Stomach smooth muscle (tissue), 2 donors: ENCODE measurements at regions not wholly inside any gene's neighbourhood (a gene's known extent, or its start where the extent isn't known, plus 50 kb on each side); places are given as distances from the start of the nearest gene placed in this dataset.

ENCODE experiments used
- H3K27ac ChIP-seq: one replicate; pipeline ENCODE4 v1.7.0; 2013; ENCODE audit warnings: mild to moderate bottlenecking, low read length, inconsistent platforms
- H3K27me3 ChIP-seq, 2 donors: one replicate each; pipeline ENCODE4 v1.7.0; 2013; ENCODE audit warnings: low read length in 2 of 2; ENCODE audit not compliant: insufficient read depth in 2 of 2, control insufficient read depth in 1 of 2
- H3K36me3 ChIP-seq, 2 donors: one replicate each; pipeline ENCODE4 v1.7.0; 2013; ENCODE audit warnings: low read length in 2 of 2; ENCODE audit not compliant: control insufficient read depth in 2 of 2, insufficient read depth in 2 of 2
- H3K4me1 ChIP-seq: one replicate; pipeline ENCODE4 v1.7.0; 2013; ENCODE audit warnings: low read length; ENCODE audit not compliant: control insufficient read depth, insufficient read depth
- H3K4me3 ChIP-seq, 2 donors: one replicate each; pipeline ENCODE4 v1.7.0; 2013; ENCODE audit warnings: low read length in 2 of 2
- H3K9ac ChIP-seq, 2 donors: one replicate each; pipeline ENCODE4 v1.7.0; 2013; ENCODE audit warnings: low read length in 2 of 2, mild to moderate bottlenecking in 1 of 2
- H3K9me3 ChIP-seq, 2 donors: one replicate each; pipeline ENCODE4 v1.7.0; 2013; ENCODE audit warnings: low read length in 2 of 2; ENCODE audit not compliant: control insufficient read depth in 2 of 2
- donor health status: healthy.
- donor health status: Pancreatic carcinoma.

GRCh38 chr1:229710746-229711145, 84.7 kb downstream of the URB2 start:
- no peaks in the 10 kb centered on the region for H3K4me1 ChIP-seq
- H3K4me3 ChIP-seq, result no peak overlapping the region
- no peak overlapping the region for H3K9ac ChIP-seq
- no peaks in the 10 kb centered on the region for H3K27me3 ChIP-seq
- no peaks in the 10 kb centered on the region for H3K9me3 ChIP-seq
- H3K36me3 ChIP-seq, result no peaks in the 10 kb centered on the region
- no peak overlapping the region for H3K27ac ChIP-seq

DNA sequence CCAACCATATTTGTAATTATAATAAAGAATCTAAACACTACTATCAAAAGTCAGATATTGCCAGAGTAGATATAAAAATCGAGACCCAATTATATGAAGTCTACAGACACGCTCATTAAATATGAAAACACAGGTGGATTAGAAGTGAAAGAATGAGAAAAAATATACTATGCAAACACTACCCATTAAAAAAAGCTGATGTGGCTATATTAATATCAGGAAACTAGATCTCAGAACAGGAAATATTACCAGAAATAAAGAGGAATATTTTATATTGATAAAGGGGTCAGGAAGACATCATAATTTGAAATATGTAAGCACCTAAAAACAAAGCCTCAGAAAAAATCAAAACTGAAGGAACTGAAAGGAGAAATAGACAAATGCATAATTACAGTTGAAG, 88.3 kb downstream of the URB2 start:
- Histone ChIP-seq H3K36me3 (no peaks in the 10 kb centered on the region), H3K4me1 (no peaks in the 10 kb centered on the region), H3K27me3 (no peaks in the 10 kb centered on the region), H3K4me3 (no peak overlapping the region), H3K27ac (no peak overlapping the region), H3K9ac (no peak overlapping the region), H3K9me3 (no peaks in the 10 kb centered on the region)

DNA sequence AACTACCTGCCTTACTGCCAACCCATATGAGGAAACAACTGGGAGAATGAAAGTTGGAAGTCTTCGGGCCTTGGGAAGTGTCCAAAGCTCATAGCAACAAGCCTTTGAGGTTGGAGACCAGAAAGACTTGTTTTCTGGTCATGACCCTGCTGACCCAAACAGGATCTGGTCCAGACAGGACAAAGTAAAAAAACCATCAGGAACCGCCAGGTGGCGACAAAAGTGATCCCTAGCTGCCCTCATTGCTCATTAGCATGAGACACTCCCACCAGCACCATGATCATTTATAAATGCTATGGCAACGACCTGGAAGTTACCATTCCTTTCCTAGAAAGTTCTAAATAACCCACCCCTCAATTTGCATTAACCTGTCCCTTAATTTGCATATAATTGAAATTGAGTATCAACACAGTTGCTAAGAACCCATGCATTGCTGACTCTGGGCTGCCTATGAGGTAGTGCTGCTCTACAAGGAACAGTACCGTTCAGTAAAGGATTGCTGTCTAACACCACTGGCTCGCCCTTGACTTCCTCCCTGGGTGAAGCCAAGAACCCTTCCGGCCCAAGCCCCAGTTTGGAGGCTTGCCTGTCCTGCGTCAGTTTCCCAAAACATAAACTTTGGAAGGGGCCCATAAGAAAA, 89.0 kb downstream of the URB2 start:
- no peaks in the 10 kb centered on the region for H3K27me3 ChIP-seq
- no peaks in the 10 kb centered on the region for H3K9me3 ChIP-seq
- no peaks in the 10 kb centered on the region for H3K36me3 ChIP-seq
- no peak overlapping the region for H3K27ac ChIP-seq
- no peaks in the 10 kb centered on the region for H3K4me1 ChIP-seq
- H3K4me3 ChIP-seq, result no peak overlapping the region
- H3K9ac ChIP-seq, result no peak overlapping the region

DNA sequence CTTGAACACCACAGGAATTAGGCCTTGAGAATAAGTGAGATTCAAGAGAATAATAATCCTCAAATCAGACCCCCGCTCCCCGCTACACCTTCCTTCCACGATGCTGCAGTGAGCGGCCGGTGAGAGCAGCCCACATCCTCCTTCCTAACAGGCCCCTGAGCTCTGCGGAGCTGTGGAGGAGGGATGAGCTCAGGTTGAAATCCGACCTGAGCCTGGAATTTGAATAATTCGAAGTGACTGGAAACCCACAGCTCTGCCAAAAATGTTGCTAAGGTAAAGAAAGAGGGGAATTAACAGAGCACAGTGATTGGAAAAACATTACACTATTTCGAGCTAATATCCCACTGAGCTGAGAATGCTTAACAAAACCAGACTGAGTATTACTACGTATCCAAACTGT, 90.0 kb downstream of the URB2 start:
- Histone ChIP-seq H3K36me3 (no peaks in the 10 kb centered on the region), H3K4me3 (no peak overlapping the region), H3K9me3 (peaks cover 0 to 2% of the 10 kb centered on the region in 2 donors), H3K27me3 (no peaks in the 10 kb centered on the region), H3K27ac (no peak overlapping the region), H3K9ac (no peak overlapping the region), H3K4me1 (no peaks in the 10 kb centered on the region)

GRCh38 chr1:229716704-229717103, 90.7 kb downstream of the URB2 start:
- H3K9ac ChIP-seq, result no peak overlapping the region
- no peaks in the 10 kb centered on the region for H3K36me3 ChIP-seq
- peaks cover 2 to 3% of the 10 kb centered on the region in 2 donors for H3K9me3 ChIP-seq
- no peaks in the 10 kb centered on the region for H3K27me3 ChIP-seq
- H3K4me1 ChIP-seq, result no peaks in the 10 kb centered on the region
- no peak overlapping the region for H3K4me3 ChIP-seq
- H3K27ac ChIP-seq, result no peak overlapping the region

DNA sequence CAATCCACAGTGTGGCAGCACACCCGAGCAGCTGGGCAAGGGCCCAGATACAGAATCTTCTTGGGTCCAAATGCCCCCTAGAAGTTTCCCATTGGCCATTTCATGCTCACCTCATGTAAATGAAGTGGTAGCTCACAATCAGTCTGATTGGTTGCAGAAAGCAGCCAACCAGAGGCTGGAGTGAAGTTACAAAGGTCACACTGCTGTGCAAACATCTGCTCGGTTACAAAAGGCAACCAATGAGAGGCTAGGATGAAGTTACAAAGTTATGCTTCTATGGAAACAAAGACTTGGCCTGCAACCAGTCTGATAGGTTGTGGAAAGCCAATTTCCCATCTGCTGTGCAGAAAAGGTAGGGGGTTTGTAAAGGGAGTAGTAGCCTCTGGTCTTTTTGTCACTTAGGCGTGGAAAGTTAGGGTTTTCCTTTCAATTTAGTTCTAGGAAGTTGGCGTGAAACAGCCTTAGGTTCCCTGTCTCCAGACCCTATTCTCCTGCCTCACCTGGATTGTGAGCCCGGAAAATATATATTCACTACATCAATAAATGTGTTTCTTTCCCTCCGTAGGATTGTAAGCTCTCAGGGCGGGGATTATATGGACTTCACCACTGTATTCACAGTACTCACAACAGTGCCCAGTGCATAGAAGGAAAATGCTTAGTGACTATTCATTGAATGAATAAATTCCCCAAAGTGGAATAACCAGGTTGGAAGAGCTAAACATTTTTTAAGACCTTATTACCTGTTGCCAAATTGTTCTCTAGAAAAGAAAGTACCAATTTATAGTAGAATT, 91.9 kb downstream of the URB2 start:
- no peaks in the 10 kb centered on the region for H3K36me3 ChIP-seq
- no peaks in the 10 kb centered on the region for H3K27me3 ChIP-seq
- no peaks in the 10 kb centered on the region for H3K4me1 ChIP-seq
- no peak overlapping the region for H3K27ac ChIP-seq
- no peak overlapping the region for H3K4me3 ChIP-seq
- H3K9ac ChIP-seq, result no peak overlapping the region
- H3K9me3 ChIP-seq, result peaks cover 2 to 3% of the 10 kb centered on the region in 2 donors

- no peaks in the 10 kb centered on the region for H3K4me1 ChIP-seq
- H3K27me3 ChIP-seq, result no peaks in the 10 kb centered on the region
- H3K27ac ChIP-seq, result no peak overlapping the region
- no peak overlapping the region for H3K9ac ChIP-seq
- H3K36me3 ChIP-seq, result no peaks in the 10 kb centered on the region
- peaks cover 0 to 3% of the 10 kb centered on the region in 2 donors for H3K9me3 ChIP-seq
- H3K4me3 ChIP-seq, result no peak overlapping the region
Measured at GRCh38 chr1:229726061-229726460, 100.0 kb downstream of the URB2 start.

DNA sequence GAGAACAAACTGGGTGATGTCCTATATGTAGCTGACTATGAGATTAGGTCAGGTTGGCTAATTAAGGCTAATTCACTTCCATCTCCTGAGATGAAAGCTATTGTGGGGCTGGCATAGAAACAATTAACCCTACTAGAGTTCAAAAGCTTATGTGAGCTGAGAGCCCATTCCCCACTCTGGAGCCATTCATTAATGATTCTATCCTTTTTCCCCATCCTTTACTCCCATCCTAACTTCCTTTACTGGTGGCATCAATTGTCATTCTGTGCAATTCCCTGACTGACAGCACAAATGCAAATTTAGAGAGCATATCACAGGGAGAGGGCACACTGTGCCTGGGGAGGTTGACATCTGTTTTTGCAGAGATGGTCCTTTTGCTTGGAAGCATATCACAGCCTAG, 103.9 kb downstream of the URB2 start:
- H3K9ac ChIP-seq, result no peak overlapping the region
- no peaks in the 10 kb centered on the region for H3K9me3 ChIP-seq
- H3K27ac ChIP-seq, result no peak overlapping the region
- no peaks in the 10 kb centered on the region for H3K4me1 ChIP-seq
- no peak overlapping the region for H3K4me3 ChIP-seq
- no peaks in the 10 kb centered on the region for H3K36me3 ChIP-seq
- no peaks in the 10 kb centered on the region for H3K27me3 ChIP-seq

DNA sequence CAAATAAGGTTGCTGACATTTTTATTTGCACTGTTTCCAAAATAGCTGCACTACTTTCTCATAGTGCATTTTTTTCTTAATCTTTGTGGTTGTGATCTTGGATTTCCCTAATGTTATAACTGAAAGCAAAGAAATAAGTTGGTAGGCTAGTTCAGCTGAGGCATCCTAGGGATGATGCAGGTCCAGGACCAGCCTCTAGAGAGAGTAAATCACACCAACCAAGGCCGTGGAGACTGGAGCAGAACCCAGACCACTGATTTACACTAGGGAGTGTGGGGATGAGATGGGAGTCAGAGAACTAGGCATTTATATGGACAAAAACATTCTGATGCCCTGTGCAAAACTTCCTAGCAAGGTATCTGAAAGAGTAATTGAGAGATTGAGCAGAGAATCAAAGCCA, 104.5 kb downstream of the URB2 start:
- H3K9ac ChIP-seq, result no peak overlapping the region
- H3K9me3 ChIP-seq, result no peaks in the 10 kb centered on the region
- no peak overlapping the region for H3K27ac ChIP-seq
- H3K36me3 ChIP-seq, result no peaks in the 10 kb centered on the region
- no peaks in the 10 kb centered on the region for H3K27me3 ChIP-seq
- no peaks in the 10 kb centered on the region for H3K4me1 ChIP-seq
- no peak overlapping the region for H3K4me3 ChIP-seq

- H3K4me1 ChIP-seq, result no peaks in the 10 kb centered on the region
- no peak overlapping the region for H3K9ac ChIP-seq
- H3K4me3 ChIP-seq, result no peak overlapping the region
- H3K36me3 ChIP-seq, result no peaks in the 10 kb centered on the region
- H3K9me3 ChIP-seq, result peaks cover 0 to 2% of the 10 kb centered on the region in 2 donors
- no peaks in the 10 kb centered on the region for H3K27me3 ChIP-seq
- H3K27ac ChIP-seq, result no peak overlapping the region
Measured at GRCh38 chr1:229732061-229732460, 106.0 kb downstream of the URB2 start.

DNA sequence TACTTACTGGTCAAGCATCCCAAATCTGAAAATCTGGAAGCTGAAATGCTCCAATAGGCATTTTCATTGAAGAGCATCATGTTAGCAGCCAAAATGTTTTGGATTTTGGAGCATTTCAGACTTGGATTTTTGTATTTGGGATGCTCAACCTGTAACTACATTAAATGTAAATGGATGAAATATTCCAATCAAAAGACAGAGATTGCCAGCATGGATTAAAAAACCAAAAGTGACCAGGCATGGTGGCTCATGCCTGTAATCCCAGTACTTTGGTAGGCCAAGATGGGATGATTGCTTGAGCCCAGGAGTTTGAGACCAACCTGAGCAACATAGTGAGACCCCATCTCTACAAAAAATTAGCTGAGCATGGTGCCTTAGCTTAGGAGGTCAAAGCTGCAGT, 110.3 kb downstream of the URB2 start:
- H3K9ac ChIP-seq, result no peak overlapping the region
- H3K27ac ChIP-seq, result no peak overlapping the region
- H3K27me3 ChIP-seq, result no peaks in the 10 kb centered on the region
- H3K4me3 ChIP-seq, result no peak overlapping the region
- peaks cover 0 to 7% of the 10 kb centered on the region in 2 donors for H3K9me3 ChIP-seq
- no peaks in the 10 kb centered on the region for H3K36me3 ChIP-seq
- H3K4me1 ChIP-seq, result no peaks in the 10 kb centered on the region
